ENCODE measurements at regions not wholly inside any gene's neighbourhood (a gene's known extent, or its start where the extent isn't known, plus 50 kb on each side); places are given as distances from the start of the nearest gene placed in this dataset.
"Not testable (repeated sequence)": the region's sequence is repeated elsewhere in the genome, so short reads cannot be mapped to it uniquely, and the experiment has no call there.

GRCh38 chr3:140863580-140864009 is 78.0 kb upstream of the SLC25A36 start:
- no peak for TF ChIP-seq MAX (IDR thresholded peaks at IDR 0.05; ENCODE audit: low read depth, low read length)
- TF ChIP-seq, protein P1, sequence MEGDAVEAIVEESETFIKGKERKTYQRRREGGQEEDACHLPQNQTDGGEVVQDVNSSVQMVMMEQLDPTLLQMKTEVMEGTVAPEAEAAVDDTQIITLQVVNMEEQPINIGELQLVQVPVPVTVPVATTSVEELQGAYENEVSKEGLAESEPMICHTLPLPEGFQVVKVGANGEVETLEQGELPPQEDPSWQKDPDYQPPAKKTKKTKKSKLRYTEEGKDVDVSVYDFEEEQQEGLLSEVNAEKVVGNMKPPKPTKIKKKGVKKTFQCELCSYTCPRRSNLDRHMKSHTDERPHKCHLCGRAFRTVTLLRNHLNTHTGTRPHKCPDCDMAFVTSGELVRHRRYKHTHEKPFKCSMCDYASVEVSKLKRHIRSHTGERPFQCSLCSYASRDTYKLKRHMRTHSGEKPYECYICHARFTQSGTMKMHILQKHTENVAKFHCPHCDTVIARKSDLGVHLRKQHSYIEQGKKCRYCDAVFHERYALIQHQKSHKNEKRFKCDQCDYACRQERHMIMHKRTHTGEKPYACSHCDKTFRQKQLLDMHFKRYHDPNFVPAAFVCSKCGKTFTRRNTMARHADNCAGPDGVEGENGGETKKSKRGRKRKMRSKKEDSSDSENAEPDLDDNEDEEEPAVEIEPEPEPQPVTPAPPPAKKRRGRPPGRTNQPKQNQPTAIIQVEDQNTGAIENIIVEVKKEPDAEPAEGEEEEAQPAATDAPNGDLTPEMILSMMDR (IDR thresholded peaks at IDR 0.05; ENCODE audit: low read depth, low read length), result no peak
- TF ChIP-seq POLR2A (IDR thresholded peaks at IDR 0.05; ENCODE audit: extremely low read depth, insufficient read length), result no peak
- no peak for TF ChIP-seq MYC (IDR thresholded peaks at IDR 0.05; ENCODE audit: low read depth, low read length)
- H3K4me3 ChIP-seq (ENCODE audit: low read depth, low read length), result no peak overlapping the region
- DNase-seq (ENCODE audit: low read depth), result peak; percentile 58

- DNase-seq (ENCODE audit: low read depth), result no peak
- H3K4me3 ChIP-seq (ENCODE audit: low read depth, low read length), result no peak overlapping the region
- TF ChIP-seq POLR2A (IDR thresholded peaks at IDR 0.05; ENCODE audit: extremely low read depth, insufficient read length) (no peak), MAX (IDR thresholded peaks at IDR 0.05; ENCODE audit: low read depth, low read length) (no peak), MYC (IDR thresholded peaks at IDR 0.05; ENCODE audit: low read depth, low read length) (no peak)
- TF ChIP-seq, protein P1 (IDR thresholded peaks at IDR 0.05; ENCODE audit: low read depth, low read length), result no peak
These were observed 71.3 kb upstream of the SLC25A36 start for GRCh38 chr3:140870351-140870750.

GRCh38 chr3:140871022-140871421 is 70.6 kb upstream of the SLC25A36 start:
- H3K4me3 ChIP-seq (ENCODE audit: low read depth, low read length), result no peak overlapping the region
- DNase-seq (ENCODE audit: low read depth), result no peak
- TF ChIP-seq, protein P1 (IDR thresholded peaks at IDR 0.05; ENCODE audit: low read depth, low read length), result no peak
- TF ChIP-seq MYC (IDR thresholded peaks at IDR 0.05; ENCODE audit: low read depth, low read length) (no peak), POLR2A (IDR thresholded peaks at IDR 0.05; ENCODE audit: extremely low read depth, insufficient read length) (no peak), MAX (IDR thresholded peaks at IDR 0.05; ENCODE audit: low read depth, low read length) (no peak)

DNA sequence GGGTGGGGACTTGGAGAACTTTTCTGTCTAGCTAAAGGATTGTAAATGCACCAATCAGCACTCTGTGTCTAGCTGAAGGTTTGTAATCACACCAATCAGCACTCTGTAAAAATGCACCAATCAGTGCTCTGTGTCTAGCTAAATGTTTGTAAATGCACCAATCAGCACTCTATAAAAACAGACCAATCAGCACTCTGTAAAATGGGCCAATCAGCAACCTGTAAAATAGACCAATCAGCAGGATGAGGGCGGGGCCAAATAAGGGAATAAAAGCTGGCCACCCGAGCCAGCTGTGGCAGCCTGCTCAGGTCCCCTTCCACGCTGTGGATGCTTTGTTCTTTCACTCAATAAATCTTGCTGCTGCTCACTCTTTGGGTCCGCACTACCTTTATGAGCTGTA is 69.5 kb upstream of the SLC25A36 start:
- not testable (repeated sequence) for H3K4me3 ChIP-seq (ENCODE audit: low read depth, low read length); DNase-seq (ENCODE audit: low read depth)

- no peak for TF ChIP-seq MAX (IDR thresholded peaks at IDR 0.05; ENCODE audit: low read depth, low read length)
- TF ChIP-seq MYC (IDR thresholded peaks at IDR 0.05; ENCODE audit: low read depth, low read length), result no peak
- no peak overlapping the region for H3K4me3 ChIP-seq (ENCODE audit: low read depth, low read length)
- peak; percentile 2 for DNase-seq (ENCODE audit: low read depth)
These were observed 58.1 kb upstream of the SLC25A36 start for GRCh38 chr3:140883428-140884040.

DNA sequence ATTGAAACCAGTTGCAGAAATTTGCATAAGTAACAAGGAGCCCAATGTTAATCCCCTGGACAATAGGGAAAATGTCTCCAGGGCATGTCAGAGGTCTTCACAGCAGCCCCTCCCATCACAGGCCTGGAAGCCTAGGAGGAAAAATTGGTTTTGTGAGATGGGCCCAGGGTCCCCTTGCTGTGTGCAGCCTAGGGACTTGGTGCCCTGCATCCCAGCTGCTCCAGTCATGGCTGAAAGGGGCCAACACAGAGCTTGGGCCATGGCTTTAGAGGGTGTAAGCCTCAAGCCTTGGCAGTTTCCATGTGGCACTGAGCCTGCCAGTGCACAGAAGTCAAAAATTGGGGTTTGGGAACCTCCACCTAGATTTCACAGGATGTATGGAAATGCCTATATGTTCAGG is 55.9 kb upstream of the SLC25A36 start:
- not testable (repeated sequence) for H3K4me3 ChIP-seq (ENCODE audit: low read depth, low read length); DNase-seq (ENCODE audit: low read depth)
